ENCODE measurements at regions not wholly inside any gene's neighbourhood (a gene's known extent, or its start where the extent isn't known, plus 50 kb on each side); places are given as distances from the start of the nearest gene placed in this dataset.

GRCh38 chr21:15616864-15617574 is 112.8 kb upstream of the USP25 start:
- no peaks in the 10 kb centered on the region for H3K27me3 ChIP-seq (replicated peaks in 2 of 5; ENCODE audit: control insufficient read depth in 4 of 5, insufficient read depth in 5 of 5, low read length in 4 of 5)
- no peaks in the 10 kb centered on the region for H3K4me1 ChIP-seq (ENCODE audit: control extremely low read depth in 1 of 4, control insufficient read depth in 4 of 4, insufficient read depth in 4 of 4, low read length in 3 of 4)
- POLR2A ChIA-PET = no interaction called here
- H3K4me3 ChIP-seq (ENCODE audit: control insufficient read depth in 1 of 7, extremely low read depth in 1 of 7, insufficient read depth in 4 of 7, low read depth in 2 of 7, low read length in 6 of 7) = no peak overlapping the region
- DNase-seq = no peak
- no peaks in the 10 kb centered on the region for H3K36me3 ChIP-seq (ENCODE audit: control insufficient read depth in 4 of 4, insufficient read depth in 4 of 4, low read length in 3 of 4)
- 100% methylated on average over 1 of the region's 2 CpGs for WGBS (ENCODE audit: insufficient coverage)
- H3K27ac ChIP-seq (ENCODE audit: insufficient read depth in 1 of 2, low read depth in 1 of 2, low read length in 2 of 2, poor library complexity in 1 of 2, severe bottlenecking in 2 of 2) = no peak overlapping the region
- H3K9me3 ChIP-seq (ENCODE audit: control extremely low read depth in 1 of 5, control insufficient read depth in 4 of 5, insufficient read depth in 2 of 5, low read depth in 1 of 5, low read length in 4 of 5) = peaks cover 0 to 2% (median 0%) of the 10 kb centered on the region in 5 experiments
- CTCF ChIA-PET = interaction anchor here (0.7 to 1.3 kb wide), 2 partner anchors 10 to 687 kb away, joined by 3 to 4 read pairs; no protein-coding TSS in a partner anchor

- no peaks in the 10 kb centered on the region for H3K4me1 ChIP-seq (ENCODE audit: control extremely low read depth in 1 of 4, control insufficient read depth in 4 of 4, insufficient read depth in 4 of 4, low read length in 3 of 4)
- ChIA-PET CTCF (no interaction called here), POLR2A (no interaction called here)
- no peaks in the 10 kb centered on the region for H3K27me3 ChIP-seq (replicated peaks in 2 of 5; ENCODE audit: control insufficient read depth in 4 of 5, insufficient read depth in 5 of 5, low read length in 4 of 5)
- peak in 1 of 3 donors; percentile 1 for DNase-seq
- no peak overlapping the region for H3K4me3 ChIP-seq (ENCODE audit: control insufficient read depth in 1 of 7, extremely low read depth in 1 of 7, insufficient read depth in 4 of 7, low read depth in 2 of 7, low read length in 6 of 7)
- no peaks in the 10 kb centered on the region for H3K9me3 ChIP-seq (ENCODE audit: control extremely low read depth in 1 of 5, control insufficient read depth in 4 of 5, insufficient read depth in 2 of 5, low read depth in 1 of 5, low read length in 4 of 5)
- H3K36me3 ChIP-seq (ENCODE audit: control insufficient read depth in 4 of 4, insufficient read depth in 4 of 4, low read length in 3 of 4) = no peaks in the 10 kb centered on the region
- H3K27ac ChIP-seq (ENCODE audit: insufficient read depth in 1 of 2, low read depth in 1 of 2, low read length in 2 of 2, poor library complexity in 1 of 2, severe bottlenecking in 2 of 2) = no peak overlapping the region
- WGBS (ENCODE audit: insufficient coverage) = 100% methylated on average over 1 of the region's 3 CpGs
Observed at GRCh38 chr21:15617964-15618363, 111.8 kb upstream of the USP25 start.

GRCh38 chr21:15620892-15621291 is 108.9 kb upstream of the USP25 start:
- CTCF ChIA-PET = no interaction called here
- H3K9me3 ChIP-seq (ENCODE audit: control extremely low read depth in 1 of 5, control insufficient read depth in 4 of 5, insufficient read depth in 2 of 5, low read depth in 1 of 5, low read length in 4 of 5) = no peaks in the 10 kb centered on the region
- H3K4me3 ChIP-seq (ENCODE audit: control insufficient read depth in 1 of 7, extremely low read depth in 1 of 7, insufficient read depth in 4 of 7, low read depth in 2 of 7, low read length in 6 of 7) = no peak overlapping the region
- H3K27ac ChIP-seq (ENCODE audit: insufficient read depth in 1 of 2, low read depth in 1 of 2, low read length in 2 of 2, poor library complexity in 1 of 2, severe bottlenecking in 2 of 2) = no peak overlapping the region
- DNase-seq = no peak
- H3K4me1 ChIP-seq (ENCODE audit: control extremely low read depth in 1 of 4, control insufficient read depth in 4 of 4, insufficient read depth in 4 of 4, low read length in 3 of 4) = no peaks in the 10 kb centered on the region
- H3K27me3 ChIP-seq (replicated peaks in 2 of 5; ENCODE audit: control insufficient read depth in 4 of 5, insufficient read depth in 5 of 5, low read length in 4 of 5) = no peaks in the 10 kb centered on the region
- POLR2A ChIA-PET = no interaction called here
- WGBS (ENCODE audit: insufficient coverage) = 100% methylated on average over 2 of the region's 2 CpGs
- H3K36me3 ChIP-seq (ENCODE audit: control insufficient read depth in 4 of 4, insufficient read depth in 4 of 4, low read length in 3 of 4) = no peaks in the 10 kb centered on the region

GRCh38 chr21:15624646-15625045 is 105.1 kb upstream of the USP25 start:
- Histone ChIP-seq H3K4me1 (ENCODE audit: control extremely low read depth in 1 of 4, control insufficient read depth in 4 of 4, insufficient read depth in 4 of 4, low read length in 3 of 4) (no peaks in the 10 kb centered on the region), H3K27ac (ENCODE audit: insufficient read depth in 1 of 2, low read depth in 1 of 2, low read length in 2 of 2, poor library complexity in 1 of 2, severe bottlenecking in 2 of 2) (no peak overlapping the region), H3K9me3 (ENCODE audit: control extremely low read depth in 1 of 5, control insufficient read depth in 4 of 5, insufficient read depth in 2 of 5, low read depth in 1 of 5, low read length in 4 of 5) (no peaks in the 10 kb centered on the region), H3K4me3 (ENCODE audit: control insufficient read depth in 1 of 7, extremely low read depth in 1 of 7, insufficient read depth in 4 of 7, low read depth in 2 of 7, low read length in 6 of 7) (no peak overlapping the region), H3K36me3 (ENCODE audit: control insufficient read depth in 4 of 4, insufficient read depth in 4 of 4, low read length in 3 of 4) (no peaks in the 10 kb centered on the region), H3K27me3 (replicated peaks in 2 of 5; ENCODE audit: control insufficient read depth in 4 of 5, insufficient read depth in 5 of 5, low read length in 4 of 5) (no peaks in the 10 kb centered on the region)
- ChIA-PET POLR2A (no interaction called here), CTCF (interaction anchor here (0.7 kb wide), 1 partner anchor 29 kb away, joined by 3 read pairs; no protein-coding TSS in a partner anchor)
- WGBS (ENCODE audit: insufficient coverage) = 71% methylated on average over 1 of the region's 2 CpGs
- no peak for DNase-seq

- H3K27ac ChIP-seq (ENCODE audit: insufficient read depth in 1 of 2, low read depth in 1 of 2, low read length in 2 of 2, poor library complexity in 1 of 2, severe bottlenecking in 2 of 2) = no peak overlapping the region
- ChIA-PET POLR2A (no interaction called here), CTCF (no interaction called here)
- H3K36me3 ChIP-seq (ENCODE audit: control insufficient read depth in 4 of 4, insufficient read depth in 4 of 4, low read length in 3 of 4) = no peaks in the 10 kb centered on the region
- H3K9me3 ChIP-seq (ENCODE audit: control extremely low read depth in 1 of 5, control insufficient read depth in 4 of 5, insufficient read depth in 2 of 5, low read depth in 1 of 5, low read length in 4 of 5) = no peaks in the 10 kb centered on the region
- no peaks in the 10 kb centered on the region for H3K4me1 ChIP-seq (ENCODE audit: control extremely low read depth in 1 of 4, control insufficient read depth in 4 of 4, insufficient read depth in 4 of 4, low read length in 3 of 4)
- 100% methylated on average over 1 of the region's 3 CpGs for WGBS (ENCODE audit: insufficient coverage)
- no peaks in the 10 kb centered on the region for H3K27me3 ChIP-seq (replicated peaks in 2 of 5; ENCODE audit: control insufficient read depth in 4 of 5, insufficient read depth in 5 of 5, low read length in 4 of 5)
- DNase-seq = no peak
- H3K4me3 ChIP-seq (ENCODE audit: control insufficient read depth in 1 of 7, extremely low read depth in 1 of 7, insufficient read depth in 4 of 7, low read depth in 2 of 7, low read length in 6 of 7) = no peak overlapping the region
Observed at GRCh38 chr21:15625363-15625762, 104.4 kb upstream of the USP25 start.

GRCh38 chr21:15626031-15626430 is 103.8 kb upstream of the USP25 start:
- Histone ChIP-seq H3K4me1 (ENCODE audit: control extremely low read depth in 1 of 4, control insufficient read depth in 4 of 4, insufficient read depth in 4 of 4, low read length in 3 of 4) (no peaks in the 10 kb centered on the region), H3K36me3 (ENCODE audit: control insufficient read depth in 4 of 4, insufficient read depth in 4 of 4, low read length in 3 of 4) (no peaks in the 10 kb centered on the region), H3K9me3 (ENCODE audit: control extremely low read depth in 1 of 5, control insufficient read depth in 4 of 5, insufficient read depth in 2 of 5, low read depth in 1 of 5, low read length in 4 of 5) (no peaks in the 10 kb centered on the region), H3K27ac (ENCODE audit: insufficient read depth in 1 of 2, low read depth in 1 of 2, low read length in 2 of 2, poor library complexity in 1 of 2, severe bottlenecking in 2 of 2) (no peak overlapping the region), H3K27me3 (replicated peaks in 2 of 5; ENCODE audit: control insufficient read depth in 4 of 5, insufficient read depth in 5 of 5, low read length in 4 of 5) (no peaks in the 10 kb centered on the region), H3K4me3 (ENCODE audit: control insufficient read depth in 1 of 7, extremely low read depth in 1 of 7, insufficient read depth in 4 of 7, low read depth in 2 of 7, low read length in 6 of 7) (no peak overlapping the region)
- ChIA-PET POLR2A (no interaction called here), CTCF (no interaction called here)
- no peak for DNase-seq

GRCh38 chr21:15627011-15627410 is 102.8 kb upstream of the USP25 start:
- Histone ChIP-seq H3K9me3 (ENCODE audit: control extremely low read depth in 1 of 5, control insufficient read depth in 4 of 5, insufficient read depth in 2 of 5, low read depth in 1 of 5, low read length in 4 of 5) (no peaks in the 10 kb centered on the region), H3K27ac (ENCODE audit: insufficient read depth in 1 of 2, low read depth in 1 of 2, low read length in 2 of 2, poor library complexity in 1 of 2, severe bottlenecking in 2 of 2) (no peak overlapping the region), H3K36me3 (ENCODE audit: control insufficient read depth in 4 of 4, insufficient read depth in 4 of 4, low read length in 3 of 4) (no peaks in the 10 kb centered on the region), H3K4me3 (ENCODE audit: control insufficient read depth in 1 of 7, extremely low read depth in 1 of 7, insufficient read depth in 4 of 7, low read depth in 2 of 7, low read length in 6 of 7) (no peak overlapping the region), H3K27me3 (replicated peaks in 2 of 5; ENCODE audit: control insufficient read depth in 4 of 5, insufficient read depth in 5 of 5, low read length in 4 of 5) (no peaks in the 10 kb centered on the region), H3K4me1 (ENCODE audit: control extremely low read depth in 1 of 4, control insufficient read depth in 4 of 4, insufficient read depth in 4 of 4, low read length in 3 of 4) (no peaks in the 10 kb centered on the region)
- POLR2A ChIA-PET = no interaction called here
- CTCF ChIA-PET = interaction anchor here (1.0 to 1.1 kb wide), 2 partner anchors 10 to 15 kb away, joined by 3 read pairs; no protein-coding TSS in a partner anchor
- 100% methylated on average over 2 of the region's 3 CpGs for WGBS (ENCODE audit: insufficient coverage)
- no peak for DNase-seq
